LNCaP clone FGC (cell line): ENCODE measurements at regions not wholly inside any gene's neighbourhood (a gene's known extent, or its start where the extent isn't known, plus 50 kb on each side); places are given as distances from the start of the nearest gene placed in this dataset.

ENCODE experiments used
- DNase-seq: peaks from one replicate; pipeline ENCODE4 v3.0.0-alpha.2; 2011; ENCODE audit warnings: low read depth
- H3K4me3 ChIP-seq: 2 replicates; pipeline ENCODE4 v1.5.1; 2011; ENCODE audit warnings: mild to moderate bottlenecking, low read depth, low read length, control low read depth
- CTCF ChIP-seq: IDR thresholded peaks from 2 replicates; pipeline ENCODE4 v1.5.1; 2012; ENCODE audit warnings: mild to moderate bottlenecking; ENCODE audit not compliant: control insufficient read depth, insufficient read depth; ENCODE audit errors: extremely low read depth

- DNase-seq: no peak
These were observed 317.8 kb downstream of the GPATCH2 start for GRCh38 chr1:217313096-217313495.

GRCh38 chr1:217311766-217312165 lies 319.1 kb downstream of the GPATCH2 start:
- TF ChIP-seq CTCF: 0 out of 2 replicates have a peak, but pooled peaks have one; percentile 7
- H3K4me3 ChIP-seq: no peak overlapping the region
- no peak for DNase-seq

More at GRCh38 chr1:217313096-217313495, 317.8 kb downstream of the GPATCH2 start:
- TF ChIP-seq CTCF: no peak
- H3K4me3 ChIP-seq: no peak overlapping the region

GRCh38 chr1:217311269-217311668 lies 319.6 kb downstream of the GPATCH2 start:
- TF ChIP-seq CTCF: no peak
- no peak overlapping the region for H3K4me3 ChIP-seq
- DNase-seq: no peak

GRCh38 chr1:217281332-217281731 lies 349.6 kb downstream of the GPATCH2 start:
- H3K4me3 ChIP-seq: no peak overlapping the region
- TF ChIP-seq CTCF: no peak
- DNase-seq: no peak

- TF ChIP-seq CTCF: no peak
- no peak for DNase-seq
- no peak overlapping the region for H3K4me3 ChIP-seq
These were observed 355.1 kb downstream of the GPATCH2 start for GRCh38 chr1:217275655-217276398.

GRCh38 chr1:217274927-217275654 lies 355.8 kb downstream of the GPATCH2 start:
- TF ChIP-seq CTCF: no peak
- DNase-seq: no peak
- no peak overlapping the region for H3K4me3 ChIP-seq
